ENCODE measurements at regions not wholly inside any gene's neighbourhood (a gene's known extent, or its start where the extent isn't known, plus 50 kb on each side); places are given as distances from the start of the nearest gene placed in this dataset.
A peak's percentile ranks its signal among the peaks of the same experiment; 100 is the strongest.

- DNase-seq (ENCODE audit: low read depth) = no peak
These were observed 126.3 kb upstream of the IRX3 start for GRCh38 chr16:54412777-54413455.

- no peak for DNase-seq (ENCODE audit: low read depth)
These were observed 125.5 kb upstream of the IRX3 start for GRCh38 chr16:54412037-54412436.

- DNase-seq (ENCODE audit: low read depth) = no peak
These were observed 125.0 kb upstream of the IRX3 start for GRCh38 chr16:54411544-54411943.

DNA sequence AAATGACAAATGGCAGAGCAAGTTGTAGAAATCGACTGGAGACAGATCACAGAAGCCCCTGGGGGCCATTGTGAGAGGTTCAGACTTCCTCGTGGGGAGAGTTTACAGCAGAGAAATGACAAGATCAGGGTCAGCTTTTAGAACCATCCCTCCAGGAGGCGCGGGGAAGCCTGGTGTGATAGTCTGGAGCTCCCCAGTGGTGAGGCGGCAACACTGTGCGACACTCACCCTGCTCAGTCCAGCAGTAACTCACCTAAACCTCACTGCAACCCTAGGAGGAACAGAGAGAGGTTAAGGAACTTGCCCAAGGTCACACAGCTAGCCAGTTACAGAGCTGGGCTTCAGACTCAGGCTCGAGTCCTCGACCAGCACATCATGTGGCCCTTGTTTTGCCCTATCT lies 123.4 kb upstream of the IRX3 start:
- no peak for DNase-seq (ENCODE audit: low read depth)

DNA sequence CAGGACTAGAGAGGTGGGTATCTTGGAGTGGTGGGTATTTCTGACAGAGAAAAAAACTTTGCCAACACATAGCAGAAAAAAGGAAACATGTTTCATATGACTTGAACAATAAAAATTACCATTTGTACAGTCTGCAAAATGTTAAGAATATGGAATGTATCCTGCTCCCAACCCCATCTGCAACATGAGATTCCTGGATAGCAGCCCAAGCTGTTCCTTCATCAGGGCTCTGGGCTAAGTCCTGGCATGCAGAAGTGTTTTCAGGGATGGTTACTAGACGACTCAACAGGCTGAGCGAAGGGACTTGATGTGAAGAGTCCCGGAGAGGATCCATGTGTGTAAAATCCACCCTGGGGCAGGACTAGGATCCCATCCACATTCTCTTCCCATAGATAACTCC lies 121.0 kb upstream of the IRX3 start:
- peak; percentile 26 for DNase-seq (ENCODE audit: low read depth)

DNA sequence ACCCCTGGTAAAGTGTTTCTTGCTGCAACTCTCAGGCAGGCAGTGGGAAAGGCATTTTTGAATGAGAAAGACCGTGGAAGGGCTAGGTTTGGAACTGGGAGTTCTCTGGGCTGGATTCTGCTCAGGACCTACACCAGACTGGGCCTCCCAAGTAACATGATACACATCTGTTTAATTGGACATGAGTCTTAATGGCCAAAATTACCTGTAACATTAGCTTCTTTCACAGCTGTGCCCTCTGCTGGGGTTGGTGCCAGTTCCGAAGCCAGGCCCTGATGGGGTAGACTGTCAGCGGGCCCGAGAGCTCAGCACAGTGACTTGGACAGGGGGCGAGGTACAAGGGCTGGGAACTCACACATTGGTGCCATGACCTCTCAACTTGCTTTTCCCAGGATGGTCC lies 118.9 kb upstream of the IRX3 start:
- DNase-seq (ENCODE audit: low read depth) = no peak

GRCh38 chr16:54403580-54403979 lies 117.0 kb upstream of the IRX3 start:
- DNase-seq (ENCODE audit: low read depth) = no peak

DNA sequence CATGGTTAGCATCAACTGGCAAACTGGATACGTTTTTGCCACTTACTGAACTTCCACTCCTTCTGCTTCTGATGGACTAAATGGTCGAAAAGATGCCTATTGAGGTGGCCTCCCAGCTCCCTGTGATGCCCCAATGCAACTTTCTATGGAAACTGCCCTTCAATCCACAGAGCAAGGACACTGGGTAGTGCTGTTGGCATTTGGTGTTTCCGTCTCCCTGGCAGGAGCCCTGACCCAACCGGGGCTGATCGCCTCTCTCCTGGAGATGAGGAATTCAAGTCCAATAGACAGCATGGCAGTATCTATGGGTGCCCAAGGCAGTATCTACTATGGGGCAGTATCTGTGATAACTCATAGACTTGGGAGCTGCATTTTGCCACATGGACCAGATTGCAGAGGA lies 116.3 kb upstream of the IRX3 start:
- no peak for DNase-seq (ENCODE audit: low read depth)

- DNase-seq (ENCODE audit: low read depth) = no peak
These were observed 115.7 kb upstream of the IRX3 start for GRCh38 chr16:54402270-54402669.

DNA sequence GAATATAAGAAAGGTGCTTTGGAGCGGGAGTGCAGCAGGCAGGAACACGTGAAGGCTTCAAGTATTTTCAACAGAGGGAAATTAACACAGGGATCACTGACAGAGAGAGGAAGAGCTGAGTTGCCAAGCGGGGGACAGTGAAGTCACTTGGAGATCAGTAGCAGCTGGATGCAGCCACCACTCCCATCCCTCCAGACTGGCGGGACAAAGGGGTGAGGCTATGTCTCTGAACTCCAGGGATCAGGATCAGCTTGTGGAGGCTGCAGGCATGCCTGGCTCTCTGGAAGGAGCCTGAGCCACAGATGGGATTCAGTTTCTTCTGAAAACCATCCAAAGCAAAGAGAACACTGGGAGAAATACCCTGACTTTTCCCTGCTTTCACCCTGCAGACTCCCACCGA lies 113.7 kb upstream of the IRX3 start:
- no peak for DNase-seq (ENCODE audit: low read depth)

DNA sequence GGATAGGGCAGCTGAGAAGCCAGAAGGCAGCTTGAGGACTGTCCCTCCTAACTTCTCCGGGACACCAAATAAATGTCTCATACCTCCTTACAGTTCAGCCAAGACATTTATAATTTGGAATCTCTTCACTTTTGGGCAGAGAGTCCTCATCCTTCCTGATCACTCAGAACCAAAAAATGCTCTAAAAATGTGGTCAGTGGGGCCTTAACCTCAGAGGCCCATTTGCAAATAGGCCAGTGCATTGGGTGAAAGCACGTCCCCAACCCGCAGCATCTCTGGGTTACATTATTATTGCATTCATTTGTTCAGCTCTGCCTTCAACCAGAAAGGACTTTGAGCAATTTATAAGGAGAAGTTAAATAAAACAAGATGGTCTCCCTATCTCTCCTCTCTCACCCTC lies 112.4 kb upstream of the IRX3 start:
- no peak for DNase-seq (ENCODE audit: low read depth)

- no peak for DNase-seq (ENCODE audit: low read depth)
These were observed 111.3 kb upstream of the IRX3 start for GRCh38 chr16:54397838-54398237.

GRCh38 chr16:54397190-54397835 lies 110.7 kb upstream of the IRX3 start:
- no peak for DNase-seq (ENCODE audit: low read depth)

DNA sequence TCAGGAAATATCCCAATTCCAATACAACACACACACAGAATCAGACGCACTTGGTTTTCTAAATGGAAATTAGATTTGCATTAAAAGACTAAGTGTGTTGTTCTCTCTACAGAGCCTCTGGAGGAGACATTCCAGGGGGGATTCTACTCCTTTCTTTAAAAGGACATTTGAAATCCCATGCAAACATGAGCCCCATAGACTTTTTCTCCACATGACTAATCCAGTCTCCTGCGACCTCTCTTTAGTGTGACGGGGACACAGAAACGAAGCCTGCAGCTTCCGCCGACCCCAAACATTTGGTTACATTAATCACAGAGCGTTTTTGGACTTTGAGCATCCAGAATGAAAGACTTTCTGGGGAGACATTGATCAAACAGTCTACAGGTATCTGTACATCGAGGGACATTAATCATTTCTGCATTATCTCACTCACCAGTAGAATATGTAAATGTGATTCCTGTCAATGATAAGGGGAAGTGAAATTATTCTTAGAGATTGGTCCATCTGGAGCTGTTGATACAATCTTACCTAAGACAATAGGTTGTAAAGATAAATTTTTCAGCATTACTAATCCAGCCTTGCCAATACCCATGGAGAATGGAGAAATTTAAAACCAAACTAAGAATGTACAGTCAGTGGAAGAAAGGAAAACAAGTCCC lies 103.4 kb upstream of the IRX3 start:
- DNase-seq (ENCODE audit: low read depth) = no peak

DNA sequence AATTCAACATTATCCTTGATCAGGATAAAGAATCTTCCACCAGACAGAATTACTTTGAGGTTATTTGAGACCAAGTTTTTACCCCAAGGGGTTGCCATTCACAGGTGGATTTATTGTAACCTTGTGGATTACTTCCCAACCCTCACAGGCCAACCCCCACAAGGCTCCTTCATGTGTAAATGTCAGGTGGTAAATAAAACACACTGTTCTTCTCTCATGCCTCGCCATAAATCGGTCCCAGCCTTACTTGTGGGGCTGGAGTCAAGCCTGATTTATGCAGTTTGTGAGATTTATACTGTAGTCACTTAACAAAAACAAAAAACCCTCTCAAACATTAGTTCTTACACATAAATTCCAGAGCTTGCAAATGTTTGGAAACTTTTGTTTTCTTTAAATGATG lies 98.6 kb upstream of the IRX3 start:
- DNase-seq (ENCODE audit: low read depth) = no peak

GRCh38 chr16:54381601-54382313 lies 95.2 kb upstream of the IRX3 start:
- DNase-seq (ENCODE audit: low read depth) = no peak

DNA sequence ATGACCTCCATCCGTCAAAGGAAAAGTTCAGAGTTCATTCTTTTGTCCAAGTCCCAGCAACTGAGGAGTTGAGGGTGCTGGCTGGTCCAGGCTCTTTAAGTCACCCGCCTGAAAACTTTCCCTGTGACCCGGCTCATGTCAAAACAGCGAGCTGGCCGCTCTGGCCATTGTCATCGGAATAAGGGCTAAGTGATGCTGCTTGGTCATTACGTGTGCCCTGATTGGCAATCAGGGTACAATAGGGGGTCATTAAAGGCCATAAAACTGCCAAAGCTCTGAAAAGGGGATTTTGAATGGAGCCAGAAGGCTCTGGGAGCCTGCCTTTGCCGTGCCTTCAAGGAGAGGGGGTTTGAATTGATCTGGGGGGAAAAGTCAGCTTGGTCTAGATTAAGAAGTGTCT lies 88.5 kb upstream of the IRX3 start:
- no peak for DNase-seq (ENCODE audit: low read depth)

- DNase-seq (ENCODE audit: low read depth) = peak; percentile 87
These were observed 87.2 kb upstream of the IRX3 start for GRCh38 chr16:54373534-54374520.

DNA sequence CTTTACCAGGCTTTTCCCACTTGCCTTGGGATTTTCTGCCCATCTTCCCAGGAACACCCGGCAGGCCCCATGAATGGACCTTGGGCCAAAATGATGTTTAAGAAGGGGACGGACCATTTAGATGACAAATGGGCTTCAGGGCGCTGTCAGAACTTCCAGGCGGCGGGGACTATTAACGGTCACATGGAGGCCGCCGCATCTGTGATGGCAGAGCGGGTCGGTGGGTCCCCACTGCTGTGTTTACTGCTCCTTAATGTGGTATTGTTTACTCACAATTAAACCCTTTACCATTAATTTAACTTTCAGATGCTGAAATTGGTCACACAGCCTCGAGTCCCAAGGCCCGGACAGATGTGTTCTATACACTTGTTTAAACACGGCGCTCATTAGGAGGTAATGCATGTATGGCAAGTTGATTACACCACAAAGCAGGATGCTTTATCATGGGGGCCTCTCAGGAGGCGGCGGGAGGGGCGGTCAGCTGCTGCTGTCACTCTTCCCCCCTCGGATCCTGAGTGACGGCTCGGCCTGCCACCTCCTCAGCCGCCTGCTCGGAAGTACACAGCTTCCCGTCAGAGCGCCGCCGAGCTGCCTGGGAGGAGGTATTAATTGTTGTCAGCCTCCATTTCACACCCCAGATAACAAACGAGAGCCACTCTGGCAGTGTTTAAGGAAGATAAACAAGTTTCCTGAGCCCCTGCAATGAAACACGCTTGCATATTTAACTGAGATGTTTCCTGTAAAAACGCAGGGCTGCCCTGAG lies 83.9 kb upstream of the IRX3 start:
- DNase-seq (ENCODE audit: low read depth) = no peak

DNA sequence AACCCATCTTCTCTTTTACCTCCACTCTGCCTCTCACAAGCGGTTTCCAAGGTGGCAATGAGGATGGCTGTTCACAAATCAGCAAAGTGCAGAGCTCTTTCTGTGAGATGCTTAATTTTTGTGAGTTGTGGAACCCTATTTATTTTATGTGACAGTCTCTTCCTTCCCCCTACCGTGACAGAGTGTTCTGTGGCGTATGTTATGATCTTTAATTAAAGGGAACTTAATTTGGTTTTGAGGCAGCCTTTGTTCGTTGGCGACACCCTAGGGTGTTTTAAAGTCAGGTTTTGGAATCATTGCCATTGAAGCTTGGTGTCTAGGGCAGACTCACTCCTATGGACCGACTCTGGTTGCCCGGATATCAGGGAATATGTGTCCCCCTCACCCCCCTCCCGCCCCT lies 83.3 kb upstream of the IRX3 start:
- no peak for DNase-seq (ENCODE audit: low read depth)

GRCh38 chr16:54366943-54367342 lies 80.4 kb upstream of the IRX3 start:
- no peak for DNase-seq (ENCODE audit: low read depth)
